Breast epithelium (tissue), 3 donors: ENCODE measurements at regions not wholly inside any gene's neighbourhood (a gene's known extent, or its start where the extent isn't known, plus 50 kb on each side); places are given as distances from the start of the nearest gene placed in this dataset.

Experiments
- POLR2A ChIP-seq: fragments of 450-650 bp; IDR thresholded peaks from one replicate; pipeline ENCODE4 v1.6.1; 2016; ENCODE audit warnings: antibody characterized with exemption, mild to moderate bottlenecking, moderate library complexity
- POLR2AphosphoS5 ChIP-seq, 3 donors: sonication (generic); formaldehyde crosslinking; IDR thresholded peaks; one replicate each; pipeline ENCODE4 v1.6.1; 2017; ENCODE audit warnings: antibody characterized with exemption in 3 of 3
- TF ChIP-seq, protein P1 (sequence below), 3 donors: fragments of 450-650 bp; IDR thresholded peaks; one replicate each; pipeline ENCODE4 v1.5.1; 2016 to 2017; ENCODE audit warnings: antibody characterized with exemption in 3 of 3, mild to moderate bottlenecking in 3 of 3, moderate library complexity in 3 of 3

GRCh38 chr3:13748276-13748879, 131.5 kb downstream of the WNT7A start:
- TF ChIP-seq, protein P1, sequence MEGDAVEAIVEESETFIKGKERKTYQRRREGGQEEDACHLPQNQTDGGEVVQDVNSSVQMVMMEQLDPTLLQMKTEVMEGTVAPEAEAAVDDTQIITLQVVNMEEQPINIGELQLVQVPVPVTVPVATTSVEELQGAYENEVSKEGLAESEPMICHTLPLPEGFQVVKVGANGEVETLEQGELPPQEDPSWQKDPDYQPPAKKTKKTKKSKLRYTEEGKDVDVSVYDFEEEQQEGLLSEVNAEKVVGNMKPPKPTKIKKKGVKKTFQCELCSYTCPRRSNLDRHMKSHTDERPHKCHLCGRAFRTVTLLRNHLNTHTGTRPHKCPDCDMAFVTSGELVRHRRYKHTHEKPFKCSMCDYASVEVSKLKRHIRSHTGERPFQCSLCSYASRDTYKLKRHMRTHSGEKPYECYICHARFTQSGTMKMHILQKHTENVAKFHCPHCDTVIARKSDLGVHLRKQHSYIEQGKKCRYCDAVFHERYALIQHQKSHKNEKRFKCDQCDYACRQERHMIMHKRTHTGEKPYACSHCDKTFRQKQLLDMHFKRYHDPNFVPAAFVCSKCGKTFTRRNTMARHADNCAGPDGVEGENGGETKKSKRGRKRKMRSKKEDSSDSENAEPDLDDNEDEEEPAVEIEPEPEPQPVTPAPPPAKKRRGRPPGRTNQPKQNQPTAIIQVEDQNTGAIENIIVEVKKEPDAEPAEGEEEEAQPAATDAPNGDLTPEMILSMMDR (IDR thresholded peaks at IDR 0.05): no peak
- no peak for TF ChIP-seq POLR2A
- no peak for TF ChIP-seq POLR2AphosphoS5 (IDR thresholded peaks at IDR 0.05)
